Stromal cell of bone marrow (primary cell): ENCODE measurements at regions not wholly inside any gene's neighbourhood (a gene's known extent, or its start where the extent isn't known, plus 50 kb on each side); places are given as distances from the start of the nearest gene placed in this dataset.
"Not testable (repeated sequence)": the region's sequence is repeated elsewhere in the genome, so short reads cannot be mapped to it uniquely, and the experiment has no call there.

Experiments
- DNase-seq: peaks from one replicate; pipeline ENCODE4 v3.0.0-alpha.2; 2012; ENCODE audit warnings: low read depth

DNA sequence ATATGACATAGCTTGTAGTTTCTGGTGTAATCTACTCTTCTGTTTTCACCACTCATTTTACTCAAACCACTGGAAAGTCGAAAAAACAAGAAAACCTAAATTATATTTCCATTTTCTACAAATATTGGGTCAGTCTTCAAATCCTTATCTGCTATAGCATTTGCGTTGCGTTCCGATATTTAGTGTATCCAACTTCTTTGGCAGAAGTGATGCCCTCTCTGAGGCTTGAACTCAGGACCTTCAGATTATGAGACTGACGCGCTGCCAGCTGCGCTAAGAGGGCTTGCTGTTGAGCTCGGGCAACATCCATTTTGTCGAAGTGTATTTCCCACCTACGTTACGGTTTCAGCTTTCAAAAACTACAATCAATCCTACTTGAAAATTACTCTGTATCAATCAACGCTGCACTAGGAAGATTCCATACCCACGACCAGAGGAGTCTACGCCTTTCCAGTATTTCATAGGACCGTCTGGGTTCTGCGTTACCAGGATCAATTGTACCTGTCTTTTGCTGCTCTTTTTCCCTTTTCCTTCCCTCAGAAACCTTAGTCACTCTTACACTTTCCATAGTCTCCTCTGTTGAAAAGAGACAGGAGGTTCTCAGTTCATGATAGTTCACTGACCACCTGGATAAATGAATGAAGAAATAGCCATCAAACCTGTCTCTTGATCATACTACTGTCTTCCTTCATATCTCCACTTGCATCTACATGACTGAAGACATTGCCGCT lies 140.5 kb upstream of the ZNF322 start:
- not testable (repeated sequence) for DNase-seq

DNA sequence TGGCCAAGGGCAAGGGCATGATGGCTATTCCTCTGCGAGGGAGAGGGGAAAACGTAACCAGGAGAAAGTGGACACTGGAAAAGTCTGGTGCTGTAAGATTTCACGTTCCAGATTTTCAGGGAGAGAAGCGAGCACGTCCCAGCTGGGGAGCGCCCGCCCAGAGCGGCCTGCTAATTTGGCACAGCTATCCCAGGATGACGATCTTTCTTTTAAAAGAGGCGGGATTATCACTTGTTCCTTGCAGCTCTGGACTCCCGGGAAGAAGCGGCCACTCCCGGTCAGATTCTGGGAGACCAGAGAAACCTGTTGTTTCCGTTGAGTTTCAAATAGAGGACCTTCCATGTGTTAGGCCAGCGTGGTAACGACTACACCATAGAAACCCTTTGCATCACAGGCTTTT lies 144.2 kb upstream of the ZNF322 start:
- not testable (repeated sequence) for DNase-seq

DNA sequence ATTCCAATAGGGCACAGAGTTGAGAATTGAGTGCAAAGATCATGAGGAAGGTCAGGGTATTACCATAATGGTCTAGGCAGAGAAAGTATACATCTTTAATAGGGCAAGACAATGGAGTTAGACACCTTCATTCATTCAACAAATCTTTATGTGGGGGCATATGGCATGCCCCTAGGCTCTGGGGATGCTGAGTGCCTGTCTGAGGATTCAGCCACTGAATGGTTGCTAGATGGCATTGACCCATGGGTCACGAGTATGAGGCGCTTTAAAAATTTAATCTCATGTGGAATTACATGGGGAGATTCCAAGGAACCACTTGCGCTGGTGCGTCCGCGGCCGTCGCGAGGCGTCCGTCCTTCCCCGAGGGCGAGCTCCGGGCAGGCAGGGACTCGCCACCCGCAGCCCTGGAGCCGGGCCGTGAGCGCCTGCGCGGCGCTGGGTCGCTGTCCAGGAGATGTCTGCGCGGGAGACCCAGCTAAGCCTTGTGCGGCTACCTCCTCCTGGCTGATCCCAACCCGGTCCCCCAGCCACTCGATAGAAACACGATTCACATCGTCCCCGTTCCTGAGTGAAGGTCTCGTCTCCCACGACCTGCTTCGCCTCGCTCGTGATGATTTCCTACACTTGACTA lies 152.1 kb upstream of the ZNF322 start:
- DNase-seq, result not testable (repeated sequence)

DNA sequence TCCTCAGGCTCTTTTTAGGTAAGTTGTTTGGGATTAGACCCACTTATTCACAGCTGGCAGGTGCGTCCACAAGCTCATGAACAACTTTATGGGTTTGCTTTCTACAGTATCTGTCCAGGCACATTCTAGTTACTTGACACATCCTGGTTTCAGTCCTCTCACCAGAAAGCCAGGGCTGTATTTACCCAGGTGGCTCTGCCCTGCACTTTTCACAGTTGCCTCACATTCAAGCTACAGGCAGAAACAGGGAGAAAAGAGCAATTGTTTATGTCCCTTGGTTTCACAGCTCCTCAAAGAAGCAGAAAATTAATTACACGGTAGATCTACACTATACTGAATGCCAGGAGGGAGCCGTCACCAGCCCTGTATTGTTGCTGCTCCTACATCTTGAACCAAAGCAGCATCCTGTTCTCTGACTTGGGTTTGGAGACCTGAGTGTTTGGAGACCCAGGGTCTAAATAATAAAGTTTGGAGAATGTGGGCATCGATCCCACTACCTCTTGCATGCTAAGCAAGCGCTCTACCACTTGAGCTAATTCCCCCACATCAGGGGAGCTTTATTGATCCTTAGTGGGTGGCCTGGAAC lies 159.2 kb upstream of the ZNF322 start:
- DNase-seq, result not testable (repeated sequence)

DNA sequence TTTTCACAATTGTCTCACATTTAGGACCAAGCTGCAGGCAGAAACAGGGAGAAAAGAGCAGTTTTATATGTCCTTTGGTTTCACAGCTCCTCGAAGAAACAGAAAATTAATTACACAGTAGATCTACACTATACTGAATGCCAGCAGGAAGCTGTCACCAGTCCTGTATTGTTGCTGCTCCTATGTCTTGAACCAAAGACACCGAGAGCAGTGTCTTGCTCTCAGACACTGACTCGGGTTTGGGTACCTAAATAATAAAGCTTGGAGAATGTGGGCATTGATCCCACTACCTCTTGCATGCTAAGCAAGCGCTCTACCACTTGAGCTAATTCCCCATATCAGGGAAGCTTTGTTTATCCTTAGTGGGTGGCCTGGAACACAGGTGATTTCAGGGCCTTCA lies 168.4 kb upstream of the ZNF322 start:
- not testable (repeated sequence) for DNase-seq

DNA sequence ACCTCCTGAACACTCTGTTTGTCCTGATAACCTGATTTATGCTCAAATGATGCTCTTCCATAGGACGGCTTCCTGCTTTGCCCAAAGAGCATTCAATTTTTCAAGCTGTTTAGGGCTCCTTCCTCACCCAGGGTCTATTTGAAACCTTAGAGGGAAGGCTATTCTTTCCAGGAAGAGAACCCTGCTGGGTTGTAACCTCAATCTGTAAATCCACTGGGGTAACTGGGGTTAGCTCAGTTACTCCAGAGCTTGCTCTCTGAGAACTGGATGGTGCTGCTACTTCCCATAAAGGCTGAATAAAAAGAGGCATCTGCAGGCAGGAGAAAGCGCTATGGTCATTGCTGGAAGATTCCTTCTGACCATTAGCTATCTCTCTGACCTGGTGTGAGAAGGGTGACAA lies 169.9 kb upstream of the ZNF322 start:
- DNase-seq, result not testable (repeated sequence)

DNA sequence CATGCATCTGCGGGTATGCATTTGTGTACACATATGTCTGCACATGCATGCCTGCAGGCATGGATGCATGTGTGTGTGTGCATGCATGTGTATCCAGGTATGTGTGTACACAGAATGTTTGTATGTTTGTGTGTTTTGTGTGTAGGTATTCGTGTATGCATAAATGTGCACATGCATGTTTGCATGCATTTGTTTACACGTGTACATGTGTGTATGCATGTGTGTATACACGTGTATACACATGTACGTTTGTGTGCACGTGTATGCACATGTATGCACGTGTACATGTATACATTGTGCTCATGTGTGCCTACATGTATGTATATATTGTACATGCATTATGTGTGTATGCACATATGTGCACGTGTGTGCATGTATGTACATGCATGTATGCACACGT lies 171.4 kb upstream of the ZNF322 start:
- not testable (repeated sequence) for DNase-seq

DNA sequence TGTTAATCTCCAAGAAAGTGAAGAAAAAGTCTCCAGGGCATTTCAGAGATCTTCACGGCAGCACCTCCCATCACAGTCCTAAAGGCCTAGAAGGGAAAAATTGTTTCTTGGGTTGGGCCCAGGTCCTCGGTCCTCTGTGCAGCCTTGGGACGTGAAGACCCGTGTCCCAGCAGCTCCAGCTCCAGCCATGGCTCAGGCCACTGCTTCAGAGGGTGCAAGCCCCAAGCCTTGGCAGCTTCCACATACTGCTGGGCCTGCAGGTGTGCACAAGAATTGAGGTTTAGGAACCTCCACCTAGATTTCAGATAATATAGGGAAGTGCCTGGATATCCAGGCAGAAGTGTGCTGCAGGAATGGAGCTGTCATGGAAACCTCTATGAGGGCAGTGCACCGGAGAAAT lies 176.2 kb upstream of the ZNF322 start:
- DNase-seq, result not testable (repeated sequence)

DNA sequence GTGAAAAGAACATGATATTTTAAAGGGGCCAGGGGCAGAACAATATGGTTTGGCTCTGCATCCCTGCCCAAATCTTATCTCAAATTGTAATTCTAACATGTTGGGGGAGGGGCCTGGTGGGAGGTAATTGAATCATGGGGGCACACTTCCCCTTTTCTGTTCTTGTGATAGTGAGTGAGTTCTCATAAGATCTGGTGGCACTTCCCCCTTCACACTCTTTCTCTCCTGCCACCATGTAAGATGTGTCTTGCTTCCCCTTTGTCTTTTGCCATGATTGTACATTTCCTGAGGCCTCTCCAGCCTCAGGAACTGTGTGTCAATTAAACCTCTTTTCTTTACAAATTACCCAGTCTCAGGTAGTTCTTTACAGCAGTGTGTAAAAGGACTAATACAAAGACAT lies 177.1 kb upstream of the ZNF322 start:
- DNase-seq, result not testable (repeated sequence)

DNA sequence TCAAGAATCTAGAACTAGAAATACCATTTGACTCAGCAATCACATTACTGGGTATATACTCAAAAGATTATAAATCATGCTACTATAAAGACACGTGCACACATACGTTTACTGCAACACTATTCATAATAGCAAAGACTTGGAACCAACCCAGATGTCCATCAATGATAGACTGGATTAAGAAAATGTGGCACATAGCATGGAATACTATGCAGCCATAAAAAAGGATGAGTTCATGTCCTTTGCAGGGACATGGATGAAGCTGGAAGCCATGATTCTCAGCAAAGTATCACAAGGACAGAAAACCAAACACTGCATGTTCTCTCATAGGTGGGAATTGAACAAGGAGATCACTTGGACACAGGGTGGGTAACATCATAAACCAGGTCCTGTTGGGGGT lies 185.3 kb upstream of the ZNF322 start:
- not testable (repeated sequence) for DNase-seq

DNA sequence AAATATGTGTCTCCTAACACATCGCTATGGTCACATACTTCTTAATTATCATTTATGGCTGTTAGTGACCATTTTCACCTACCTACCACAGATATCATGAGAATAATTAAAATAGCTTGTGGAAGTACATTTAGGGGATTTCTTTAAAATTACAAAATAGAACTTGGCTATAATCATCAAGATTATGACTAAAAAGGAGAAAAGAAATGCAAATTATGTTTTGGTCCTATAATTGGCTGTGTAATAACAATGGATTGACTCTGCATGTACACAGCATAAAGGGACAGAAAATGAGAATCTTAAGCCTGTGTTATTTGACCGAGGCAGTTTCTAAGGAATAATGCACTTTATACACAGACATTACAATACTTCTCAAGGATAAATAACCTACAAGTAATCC lies 197.7 kb upstream of the ZNF322 start:
- DNase-seq, result not testable (repeated sequence)

DNA sequence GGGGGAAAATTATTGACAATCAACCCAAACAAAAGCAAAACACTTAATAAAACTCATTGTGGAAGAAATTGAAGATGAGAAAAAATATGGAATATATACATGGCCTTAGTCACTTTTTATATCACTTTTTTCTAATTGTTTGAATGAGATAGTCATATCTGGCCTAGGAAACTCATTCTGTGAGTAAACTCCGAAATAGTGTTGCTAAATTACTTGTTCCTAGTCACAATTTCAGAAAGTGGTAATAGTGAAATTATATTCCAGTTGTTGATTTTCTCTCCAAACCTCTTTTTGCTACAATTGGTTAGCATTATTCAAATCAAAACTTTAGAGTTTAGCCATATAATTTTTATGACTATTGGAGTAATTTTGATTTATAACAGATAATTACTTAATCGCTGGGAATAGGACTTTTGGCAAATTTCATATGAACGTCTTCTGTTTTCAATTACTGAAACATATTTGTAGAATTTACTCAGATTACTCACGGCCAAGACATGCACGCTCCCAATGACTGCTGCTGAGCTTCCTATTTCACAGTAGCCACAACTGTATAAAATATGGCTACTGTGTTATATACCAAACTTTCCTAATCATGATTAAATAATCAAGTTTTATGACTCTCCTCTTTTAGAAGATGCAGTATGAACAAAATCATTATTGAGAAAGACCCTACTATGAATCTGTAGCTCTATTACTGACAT lies 199.7 kb upstream of the ZNF322 start:
- DNase-seq, result peak; percentile 0

DNA sequence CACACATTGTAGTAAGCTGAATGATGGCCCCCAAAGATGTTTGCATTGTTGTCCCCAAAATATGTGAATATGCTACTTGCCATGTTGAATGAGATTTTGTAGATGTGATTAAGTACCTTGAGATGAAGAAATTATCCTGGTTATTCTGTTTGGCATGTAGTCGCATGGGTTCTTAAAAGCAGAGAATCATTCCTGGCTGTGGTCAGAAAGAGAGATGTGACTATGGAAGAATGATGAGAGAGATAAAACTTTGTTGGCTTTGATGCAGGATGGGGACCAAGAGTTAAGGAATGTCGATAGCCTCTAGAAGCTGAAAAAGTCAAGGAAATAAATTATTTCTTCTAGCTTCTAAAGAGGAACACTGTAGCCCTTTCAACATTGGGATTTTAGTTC lies 200.2 kb upstream of the ZNF322 start:
- DNase-seq, result not testable (repeated sequence)

DNA sequence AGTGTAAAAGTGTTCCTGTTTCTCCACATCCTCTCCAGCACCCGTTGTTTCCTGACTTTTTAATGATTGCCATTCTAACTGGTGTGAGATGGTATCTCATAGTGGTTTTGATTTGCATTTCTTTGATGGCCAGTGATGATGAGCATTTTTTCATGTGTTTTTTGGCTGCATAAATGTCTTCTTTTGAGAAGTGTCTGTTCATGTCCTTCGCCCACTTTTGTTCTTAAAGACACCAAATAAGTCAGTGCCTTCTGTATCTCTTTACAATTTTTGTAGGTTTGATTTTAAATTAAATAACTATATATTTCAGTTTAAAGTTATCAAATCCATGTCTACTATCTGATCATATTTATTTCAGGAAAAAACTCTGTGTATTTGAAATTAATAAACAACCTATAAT lies 202.4 kb upstream of the ZNF322 start:
- DNase-seq, result not testable (repeated sequence)

DNA sequence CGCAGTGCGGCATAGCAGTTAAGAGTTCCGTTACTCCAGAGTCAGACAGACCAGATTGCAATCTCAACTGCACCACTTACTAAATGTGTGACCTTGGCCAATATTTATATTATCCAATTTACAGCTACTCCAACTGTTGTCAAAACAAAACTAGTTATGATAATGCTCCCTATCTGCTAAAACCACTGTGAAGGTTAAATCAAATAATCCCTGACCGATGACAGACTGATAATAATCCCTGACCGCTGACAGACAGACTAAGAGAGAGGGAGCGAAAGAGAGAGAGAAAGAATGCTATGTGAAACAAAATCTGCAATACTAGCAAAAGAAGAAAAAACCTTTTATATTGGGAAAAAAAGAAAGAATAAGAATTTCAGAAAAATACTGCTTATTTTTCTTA lies 204.1 kb upstream of the ZNF322 start:
- DNase-seq, result not testable (repeated sequence)

DNA sequence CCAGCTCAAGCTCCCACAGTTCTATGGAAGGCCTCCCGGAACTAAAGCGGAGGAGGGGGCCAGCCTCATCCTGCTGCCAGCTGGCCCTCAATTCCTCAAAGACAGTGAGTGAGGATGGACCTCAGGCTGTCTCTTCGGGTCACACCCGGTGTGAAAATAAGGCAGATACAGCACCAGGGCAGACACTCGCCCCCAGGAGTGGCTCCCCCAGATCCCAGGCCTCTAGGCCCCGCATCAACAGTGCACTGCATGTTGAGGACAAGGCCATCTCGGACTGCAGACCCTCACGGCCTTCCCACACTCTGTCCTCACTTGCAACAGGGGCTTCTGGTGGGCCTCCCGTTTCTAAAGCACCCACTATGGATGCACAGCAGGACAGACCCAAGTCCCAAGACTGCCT lies 239.2 kb upstream of the ZNF322 start:
- DNase-seq, result not testable (repeated sequence)

DNA sequence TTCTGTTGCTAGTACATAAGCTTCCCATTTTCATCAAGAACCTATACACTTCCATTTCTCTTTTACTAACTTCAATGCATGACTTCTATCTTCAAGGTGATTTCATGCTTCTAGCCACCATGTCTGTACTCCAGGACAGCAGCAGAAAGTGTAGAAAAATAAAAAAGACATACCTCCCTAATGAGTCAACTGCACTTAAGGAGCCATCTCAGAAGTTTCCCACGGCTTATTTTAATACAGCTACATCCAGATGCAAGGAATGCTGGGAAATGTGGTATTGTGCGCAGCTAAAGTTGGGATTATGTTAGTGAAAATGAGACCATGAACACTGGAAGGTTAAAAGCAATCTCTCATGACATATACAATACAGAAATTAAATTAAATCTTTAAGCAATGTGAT lies 264.7 kb upstream of the ZNF322 start:
- not testable (repeated sequence) for DNase-seq

DNA sequence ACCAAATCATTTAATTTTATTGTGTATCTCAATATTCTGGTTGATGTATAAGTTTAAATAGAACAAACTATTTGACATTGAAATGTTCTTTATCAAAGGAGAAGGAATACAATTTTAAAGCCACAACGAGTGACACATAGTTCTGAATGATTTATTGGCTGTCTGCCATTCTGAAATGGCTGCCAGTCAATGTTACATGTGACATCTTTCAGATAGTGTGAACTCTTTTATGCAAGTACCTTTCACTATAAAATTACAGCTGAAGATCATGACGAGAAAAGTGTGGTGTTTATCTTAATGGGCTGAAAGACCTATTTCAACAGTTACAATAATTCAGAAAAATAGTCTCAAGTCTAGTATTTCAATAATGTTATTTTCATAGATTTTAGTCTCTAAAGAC lies 268.6 kb upstream of the ZNF322 start:
- DNase-seq, result not testable (repeated sequence)

DNA sequence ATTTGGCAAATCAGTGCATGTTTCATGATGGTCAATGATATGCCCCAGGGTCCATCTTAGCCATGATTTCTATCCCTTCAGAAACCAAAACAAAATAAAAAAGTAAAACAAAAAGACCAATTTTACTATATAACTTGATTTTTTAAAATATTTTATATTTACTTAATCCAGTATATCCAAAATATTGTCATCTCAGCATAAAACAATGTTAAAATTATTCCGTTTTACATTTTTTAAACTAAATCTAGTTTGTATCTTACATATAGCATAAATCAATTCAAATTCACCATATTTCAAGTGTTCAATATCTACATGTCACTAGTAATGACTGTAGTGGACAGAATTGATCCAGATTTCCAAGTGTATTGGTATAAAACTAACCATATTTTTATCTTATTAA lies 277.7 kb upstream of the ZNF322 start:
- DNase-seq, result not testable (repeated sequence)

DNA sequence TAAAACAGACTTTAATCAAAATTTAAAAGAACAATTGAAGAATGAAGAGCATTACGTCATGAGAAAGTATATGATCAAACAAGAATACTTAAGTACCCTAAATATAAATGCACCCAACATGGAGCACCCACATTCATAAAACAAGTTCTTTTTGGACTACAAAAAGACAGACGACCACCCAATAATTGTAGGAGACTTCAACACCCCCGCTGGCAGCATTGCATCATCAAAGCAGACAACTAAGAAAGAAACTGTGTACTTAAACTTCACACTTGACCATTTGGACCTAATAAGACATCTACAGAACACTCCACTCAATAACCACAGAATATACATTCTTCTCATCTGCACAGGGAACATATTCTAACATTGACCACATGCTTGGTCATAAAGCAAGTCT lies 291.7 kb upstream of the ZNF322 start:
- DNase-seq, result not testable (repeated sequence)

DNA sequence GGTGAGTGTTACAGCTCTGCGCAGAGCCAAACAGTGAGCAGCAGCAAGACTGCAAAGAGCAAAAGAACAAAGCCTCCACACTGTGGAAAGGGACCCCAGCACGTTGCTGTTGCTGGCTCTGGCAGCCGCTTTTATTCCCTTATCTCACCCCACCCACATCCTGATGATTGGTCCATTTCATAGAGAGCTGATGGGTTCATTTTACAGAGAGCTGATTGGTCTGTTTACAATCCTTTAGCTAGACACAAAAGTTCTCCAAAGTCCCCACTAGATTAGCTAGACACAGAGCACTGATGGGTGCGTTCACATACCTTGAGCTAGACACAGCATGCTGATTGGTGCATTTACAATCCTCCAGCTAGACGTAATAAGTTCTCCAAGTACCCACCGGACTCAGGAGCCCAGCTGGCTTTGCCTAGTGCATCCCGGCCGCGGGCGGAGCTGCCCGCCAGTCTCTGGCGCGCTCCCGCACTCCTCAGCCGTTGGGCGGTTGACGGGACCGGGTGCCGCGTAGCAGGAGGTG lies 291.4 kb upstream of the PRSS16 start:
- peak; percentile 20 for DNase-seq

DNA sequence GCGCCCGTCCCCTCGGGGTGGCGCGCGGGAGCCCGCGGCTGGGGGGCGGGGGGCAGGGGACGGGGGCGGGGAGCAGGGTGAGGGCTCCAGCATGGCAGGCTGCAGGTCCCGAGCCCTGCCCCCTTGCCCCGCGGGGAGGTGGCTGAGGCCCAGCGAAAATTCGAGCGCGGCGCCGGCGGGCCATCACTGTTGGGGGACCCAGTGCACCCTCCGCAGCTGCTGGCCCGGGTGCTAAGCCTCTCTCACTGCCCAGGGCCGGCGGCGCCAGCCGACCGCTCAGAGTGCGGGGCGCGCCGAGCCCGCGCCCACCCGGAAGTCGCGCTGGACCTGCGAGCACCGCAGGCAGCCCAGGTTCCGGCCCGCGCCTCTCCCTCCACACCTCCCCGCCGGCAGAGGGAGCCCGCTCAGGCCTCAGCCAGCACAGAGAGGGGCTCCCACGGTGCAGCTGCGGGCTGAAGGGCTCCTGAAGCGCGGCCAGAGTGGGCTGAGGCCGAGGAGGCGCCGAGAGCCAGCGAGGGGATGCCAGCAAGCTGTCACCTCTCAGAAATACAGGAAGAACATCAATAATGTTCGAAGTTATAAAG lies 290.8 kb upstream of the PRSS16 start:
- peak; percentile 31 for DNase-seq
